SK-MEL-5 (cell line): ENCODE measurements at regions not wholly inside any gene's neighbourhood (a gene's known extent, or its start where the extent isn't known, plus 50 kb on each side); places are given as distances from the start of the nearest gene placed in this dataset.

Experiments used
- DNase-seq: peaks from one replicate; pipeline ENCODE4 v3.0.0-alpha.2; 2016; ENCODE audit warnings: low read depth, low spot score
- in situ Hi-C: cut with HindIII; loops from 2 replicates; pipeline ENCODE4 v1.10.0; 2016; ENCODE audit warnings: low sequenced_read_pairs, high pct_unique_total_duplicates, low pct_unique_long_range_greater_than_20kb

DNA sequence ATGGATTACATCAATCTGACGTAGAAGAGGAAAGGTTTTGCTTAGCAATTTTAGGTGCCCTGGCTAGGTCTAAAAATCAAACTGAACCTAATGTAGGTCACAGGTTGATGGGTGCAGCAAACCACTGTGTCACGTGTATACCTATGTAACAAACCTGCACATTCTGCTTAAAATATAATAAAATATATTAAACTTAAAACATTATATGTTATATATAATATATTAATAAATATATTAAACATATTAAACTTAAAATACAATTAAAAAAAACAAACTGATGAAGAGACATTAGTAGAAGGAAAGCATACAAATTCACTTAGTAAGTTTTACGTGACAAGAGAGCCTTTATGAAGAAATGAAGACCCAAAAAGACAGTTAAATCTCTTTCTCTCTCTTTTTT lies 51.7 kb upstream of the FBXL17 start:
- in situ Hi-C loops = no loop called here
- no peak for DNase-seq

DNA sequence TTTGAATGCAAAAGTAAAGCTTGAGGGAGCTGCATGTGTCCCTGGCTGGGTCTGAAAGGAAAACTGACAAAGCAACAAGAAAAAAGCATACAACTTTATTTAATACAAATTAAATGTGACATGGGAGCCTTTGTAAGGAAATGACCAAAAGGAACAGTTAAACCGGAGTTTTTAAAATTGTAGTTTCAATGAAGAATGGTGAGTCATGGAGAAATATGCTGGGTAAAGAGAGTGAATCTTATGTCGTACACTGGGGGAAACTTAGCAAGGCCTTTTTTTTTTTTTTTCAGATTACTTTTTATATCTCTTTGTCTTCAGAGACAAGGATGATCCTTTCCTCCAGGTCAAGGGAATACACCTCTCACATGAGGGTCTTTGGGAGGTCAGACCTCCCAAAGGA lies 50.1 kb upstream of the FBXL17 start:
- in situ Hi-C loops = no loop called here
- no peak for DNase-seq
